ENCODE measurements at regions not wholly inside any gene's neighbourhood (a gene's known extent, or its start where the extent isn't known, plus 50 kb on each side); places are given as distances from the start of the nearest gene placed in this dataset.

- peaks cover 0 to 56% (median 10%) of the 10 kb centered on the region in 11 donors for H3K9me3 ChIP-seq
- no peak overlapping the region for H3K27ac ChIP-seq
- intact Hi-C loops (cut with DNase I) = no loop called here
- no peak overlapping the region for H3K4me3 ChIP-seq
- no peak for DNase-seq
- 87 to 91% methylated on average over 4 of the region's 4 CpGs for WGBS, 2 donors
- H3K36me3 ChIP-seq = no peaks in the 10 kb centered on the region
- no peaks in the 10 kb centered on the region for H3K27me3 ChIP-seq
- no peak for TF ChIP-seq CTCF (IDR thresholded peaks at IDR 0.05)
- no peaks in the 10 kb centered on the region for H3K4me1 ChIP-seq
- no peak for ATAC-seq
These were observed 100.0 kb upstream of the NPSR1 start for GRCh38 chr7:34558022-34558421.

- intact Hi-C loops (cut with DNase I) = no loop called here
- DNase-seq = no peak
- Histone ChIP-seq H3K4me1 (no peaks in the 10 kb centered on the region), H3K4me3 (no peak overlapping the region), H3K27ac (no peak overlapping the region), H3K36me3 (no peaks in the 10 kb centered on the region), H3K9me3 (peaks cover 0 to 11% (median 0%) of the 10 kb centered on the region in 11 donors), H3K27me3 (no peaks in the 10 kb centered on the region)
- WGBS, 2 donors = 86 to 92% methylated on average over 7 of the region's 7 CpGs
- no peak for ATAC-seq
- no peak for TF ChIP-seq CTCF (IDR thresholded peaks at IDR 0.05)
These were observed 93.9 kb upstream of the NPSR1 start for GRCh38 chr7:34564091-34564490.

- 56 to 57% methylated on average over 1 of the region's 1 CpG for WGBS, 2 donors
- H3K4me1 ChIP-seq = no peaks in the 10 kb centered on the region
- H3K36me3 ChIP-seq = no peaks in the 10 kb centered on the region
- H3K27ac ChIP-seq = no peak overlapping the region
- no peak for TF ChIP-seq CTCF (IDR thresholded peaks at IDR 0.05)
- no peaks in the 10 kb centered on the region for H3K27me3 ChIP-seq
- intact Hi-C loops (cut with DNase I) = no loop called here
- no peak overlapping the region for H3K4me3 ChIP-seq
- DNase-seq (no peak), ATAC-seq (no peak)
- peaks cover 0 to 4% (median 0%) of the 10 kb centered on the region in 11 donors for H3K9me3 ChIP-seq
These were observed 90.1 kb upstream of the NPSR1 start for GRCh38 chr7:34567906-34568305.

- Histone ChIP-seq H3K36me3 (no peaks in the 10 kb centered on the region), H3K4me3 (no peak overlapping the region), H3K27ac (no peak overlapping the region), H3K9me3 (peaks cover 0 to under 1% (median 0%) of the 10 kb centered on the region in 11 donors), H3K4me1 (no peaks in the 10 kb centered on the region), H3K27me3 (no peaks in the 10 kb centered on the region)
- intact Hi-C loops (cut with DNase I) = no loop called here
- WGBS, 2 donors = 70 to 85% methylated on average over 6 of the region's 6 CpGs
- no peak for DNase-seq
- ATAC-seq = no peak
- TF ChIP-seq CTCF (IDR thresholded peaks at IDR 0.05) = no peak
These were observed 87.9 kb upstream of the NPSR1 start for GRCh38 chr7:34569975-34570699.

Data from heart right ventricle (tissue), 16 donors.